GM12878 (cell line): ENCODE measurements at regions not wholly inside any gene's neighbourhood (a gene's known extent, or its start where the extent isn't known, plus 50 kb on each side); places are given as distances from the start of the nearest gene placed in this dataset.

Experiments used
- ATAC-seq: fragments of 200-7000 bp; cut with Tn5 transposase; 3 replicates; pipeline ENCODE4 v1.9.1; 2020; ENCODE audit warnings: mild to moderate bottlenecking, moderate library complexity
- BruUV-seq: library from RNA; stranded (reverse); fragments of 400-500 nt; replicated peaks from 2 replicates; lab custom pipeline; 2021; lab: Mats Ljungman, UMichigan
- CTCF ChIA-PET: fragments of 300-600 bp; sonication (Branson Sonifier 250); formaldehyde crosslinking; extraction: SDS; loops from one replicate; lab custom pipeline; 2021; ENCODE audit warnings: inconsistent platforms; lab: Yijun Ruan, JAX
- POLR2A ChIA-PET: fragments of 350-600 bp; formaldehyde crosslinking; extraction: SDS; loops from one replicate; lab custom pipeline; 2021; ENCODE audit warnings: inconsistent platforms; lab: Charles Lee
- RAD21 ChIA-PET: fragments of 300-600 bp; sonication (Branson Sonifier 250); formaldehyde crosslinking; loops from one replicate; lab custom pipeline; 2023; ENCODE audit warnings: antibody characterized with exemption; ENCODE audit not compliant: unreplicated experiment; lab: Charles Lee
- SMC1A ChIA-PET: fragments of 300-600 bp; sonication (Branson Sonifier 250); formaldehyde crosslinking; loops from one replicate; lab custom pipeline; 2023; ENCODE audit not compliant: unreplicated experiment, uncharacterized antibody; lab: Charles Lee
- DNase-seq: peaks from one replicate; pipeline ENCODE4 v3.0.0-alpha.2; 2011; ENCODE audit warnings: low read depth, low spot score
- FAIRE-seq: peaks from 3 replicates; lab custom pipeline; 2011; peaks lifted over from hg19 to GRCh38; lab: Jason Lieb, UNC
- H2AFZ ChIP-seq: 2 replicates; pipeline ENCODE4 v1.6.0; 2011; ENCODE audit warnings: low read depth, low read length, control low read depth; ENCODE audit not compliant: control insufficient read depth
- H3K27ac ChIP-seq: 2 replicates; pipeline ENCODE4 v1.5.1; 2011; ENCODE audit warnings: control low read depth; ENCODE audit not compliant: control insufficient read depth, insufficient read depth
- H3K27me3 ChIP-seq, 2 experiments: replicated peaks in 1 of 2; 2 replicates each; pipeline versions ENCODE4 v1.6.0 to v1.6.1; 2011; ENCODE audit warnings: low read length in 1 of 2; ENCODE audit not compliant: control insufficient read depth in 2 of 2, insufficient read depth in 2 of 2
- H3K36me3 ChIP-seq, 2 experiments: 2 replicates each; pipeline ENCODE4 v1.5.1; 2011; ENCODE audit warnings: low read length in 1 of 2; ENCODE audit not compliant: control insufficient read depth in 2 of 2, insufficient read depth in 2 of 2
- H3K4me1 ChIP-seq: 2 replicates; pipeline ENCODE4 v1.6.1; 2011; ENCODE audit warnings: mild to moderate bottlenecking, low read length, moderate library complexity, mixed read lengths; ENCODE audit not compliant: control insufficient read depth, insufficient read depth
- H3K4me2 ChIP-seq: 2 replicates; pipeline ENCODE4 v1.6.0; 2011; ENCODE audit warnings: control low read depth; ENCODE audit not compliant: control insufficient read depth, insufficient read depth
- H3K4me3 ChIP-seq: fragments of 200-600 bp; sonication (generic); 2 replicates; pipeline ENCODE4 v1.5.1; 2016
- H3K79me2 ChIP-seq: 2 replicates; pipeline ENCODE4 v1.6.0; 2011; ENCODE audit warnings: low read length; ENCODE audit not compliant: control insufficient read depth, insufficient read depth
- H3K9ac ChIP-seq: 2 replicates; pipeline ENCODE4 v1.8.0; 2011; ENCODE audit warnings: low read length, control low read depth, mixed read lengths; ENCODE audit not compliant: control insufficient read depth, insufficient read depth
- H3K9me3 ChIP-seq: replicated peaks from 3 replicates; pipeline ENCODE4 v1.5.1; 2011; ENCODE audit warnings: mild to moderate bottlenecking, low read length; ENCODE audit not compliant: control insufficient read depth, insufficient read depth
- H4K20me1 ChIP-seq: 2 replicates; pipeline ENCODE4 v1.6.0; 2011; ENCODE audit not compliant: control insufficient read depth, insufficient read depth
- CEBPB ChIP-seq, 2 experiments: fragments of 150-350 bp in 1 of 2; IDR thresholded peaks; 2 replicates each; pipeline ENCODE4 v1.6.1; 2012 to 2014; ENCODE audit warnings: low read depth in 2 of 2, low read length in 2 of 2, borderline replicate concordance in 1 of 2, inconsistent platforms in 1 of 2
- IRF4 ChIP-seq: IDR thresholded peaks from 2 replicates; pipeline ENCODE4 v1.6.1; 2011; ENCODE audit warnings: low read depth, low read length
- JUND ChIP-seq: IDR thresholded peaks from 2 replicates; pipeline ENCODE4 v1.6.1; 2012; ENCODE audit warnings: low read depth, mild to moderate bottlenecking, low read length, improper control_type of control experiment, moderate library complexity
- KDM1A ChIP-seq: fragments of 200-600 bp; sonication (generic); IDR thresholded peaks from 2 replicates; pipeline ENCODE4 v1.6.1; 2016; ENCODE audit warnings: borderline replicate concordance
- NR2F1 ChIP-seq: fragments of 450-650 bp; conservative IDR thresholded peaks from 2 replicates; pipeline ENCODE4 v1.6.1; 2017; ENCODE audit warnings: mild to moderate bottlenecking
- SIN3A ChIP-seq: IDR thresholded peaks from 2 replicates; pipeline ENCODE4 v1.6.1; 2012; ENCODE audit warnings: low read depth, low read length, improper control_type of control experiment
- WGBS: methylation state at CpG from one replicate; pipeline ENCODE4 v1.1.6; 2016; ENCODE audit warnings: low lambda C conversion rate; ENCODE audit not compliant: insufficient replicate concordance, insufficient coverage; ENCODE audit errors: missing lambda C conversion rate; 5-methylcytosine and 5-hydroxymethylcytosine counted together
- in situ Hi-C: fragments of 300-500 bp; cut with MboI; formaldehyde crosslinking; loops from 9 replicates; pipeline ENCODE4 v1.14.3; 2018; ENCODE audit warnings: mixed read lengths
- intact Hi-C: fragments of 100-400 bp; cut with micrococcal nuclease; formaldehyde crosslinking; loops from one replicate; pipeline ENCODE4 v1.14.2; 2022; ENCODE audit not compliant: unreplicated experiment
- TF ChIP-seq, protein P1 (sequence below): fragments of 450-650 bp; formaldehyde crosslinking; IDR thresholded peaks from 2 replicates; pipeline ENCODE4 v1.4.0; 2020; ENCODE audit warnings: mild to moderate bottlenecking, moderate library complexity

DNA sequence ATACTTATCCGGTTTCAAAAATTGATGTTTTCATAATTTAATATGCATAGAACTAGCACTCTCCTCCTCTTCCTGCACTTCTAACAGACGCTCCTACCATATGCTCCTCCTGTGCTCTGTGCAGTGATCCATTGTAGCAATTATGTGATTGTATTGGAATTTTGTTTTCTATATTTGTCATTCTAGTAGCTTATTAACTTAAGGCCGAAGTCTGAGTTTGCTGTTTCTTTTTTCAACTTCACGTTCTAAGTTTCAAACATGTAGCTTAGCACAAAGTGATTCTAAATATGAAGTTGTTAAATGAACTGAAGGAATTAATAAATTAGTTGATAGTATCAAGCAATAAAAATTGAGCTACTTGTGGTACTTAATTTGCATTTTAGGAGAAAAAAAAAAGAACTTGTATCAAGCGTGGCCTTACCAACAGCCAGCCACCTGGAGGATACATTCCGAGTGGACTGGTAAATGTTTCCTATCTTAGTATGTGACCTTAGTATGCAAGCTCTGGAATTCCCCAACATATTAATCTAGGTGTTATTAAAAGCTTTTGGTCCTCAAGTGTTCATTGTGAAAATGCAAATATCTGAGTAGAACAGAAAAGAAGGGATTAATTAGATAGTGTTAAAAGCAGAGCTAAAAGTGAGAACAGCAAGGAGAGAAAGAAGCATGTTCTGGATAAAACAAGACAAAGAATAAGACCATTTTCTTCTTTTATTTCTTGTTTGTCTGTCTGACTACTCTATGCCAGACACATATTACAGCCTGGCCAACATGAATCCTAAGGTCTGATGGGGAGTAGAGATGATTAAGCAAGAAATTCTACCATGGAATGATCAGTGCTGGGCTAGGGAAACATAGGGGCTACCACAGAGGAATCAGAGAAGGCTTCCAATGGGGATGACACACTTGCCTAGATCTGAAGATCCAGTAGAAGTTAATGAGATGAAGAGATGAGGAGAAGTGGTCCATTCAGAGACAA is 290.4 kb upstream of the MON1B start:
- no peaks in the 10 kb centered on the region for H3K36me3 ChIP-seq
- intact Hi-C loops, result no loop called here
- ChIA-PET SMC1A (interaction anchor here (1.4 to 1.9 kb wide), 2 partner anchors 9 to 10 kb away, joined by 3 to 6 read pairs; no protein-coding TSS in a partner anchor), RAD21 (no interaction called here), POLR2A (no interaction called here), CTCF (no interaction called here)
- ATAC-seq (no peak), FAIRE-seq (no peak), DNase-seq (no peak)
- no peak overlapping the region for H2AFZ ChIP-seq
- no peaks in the 10 kb centered on the region for H3K4me1 ChIP-seq
- H3K79me2 ChIP-seq, result no peaks in the 10 kb centered on the region
- no TSS peak for BruUV-seq
- in situ Hi-C loops, result no loop called here
- TF ChIP-seq, protein P1, sequence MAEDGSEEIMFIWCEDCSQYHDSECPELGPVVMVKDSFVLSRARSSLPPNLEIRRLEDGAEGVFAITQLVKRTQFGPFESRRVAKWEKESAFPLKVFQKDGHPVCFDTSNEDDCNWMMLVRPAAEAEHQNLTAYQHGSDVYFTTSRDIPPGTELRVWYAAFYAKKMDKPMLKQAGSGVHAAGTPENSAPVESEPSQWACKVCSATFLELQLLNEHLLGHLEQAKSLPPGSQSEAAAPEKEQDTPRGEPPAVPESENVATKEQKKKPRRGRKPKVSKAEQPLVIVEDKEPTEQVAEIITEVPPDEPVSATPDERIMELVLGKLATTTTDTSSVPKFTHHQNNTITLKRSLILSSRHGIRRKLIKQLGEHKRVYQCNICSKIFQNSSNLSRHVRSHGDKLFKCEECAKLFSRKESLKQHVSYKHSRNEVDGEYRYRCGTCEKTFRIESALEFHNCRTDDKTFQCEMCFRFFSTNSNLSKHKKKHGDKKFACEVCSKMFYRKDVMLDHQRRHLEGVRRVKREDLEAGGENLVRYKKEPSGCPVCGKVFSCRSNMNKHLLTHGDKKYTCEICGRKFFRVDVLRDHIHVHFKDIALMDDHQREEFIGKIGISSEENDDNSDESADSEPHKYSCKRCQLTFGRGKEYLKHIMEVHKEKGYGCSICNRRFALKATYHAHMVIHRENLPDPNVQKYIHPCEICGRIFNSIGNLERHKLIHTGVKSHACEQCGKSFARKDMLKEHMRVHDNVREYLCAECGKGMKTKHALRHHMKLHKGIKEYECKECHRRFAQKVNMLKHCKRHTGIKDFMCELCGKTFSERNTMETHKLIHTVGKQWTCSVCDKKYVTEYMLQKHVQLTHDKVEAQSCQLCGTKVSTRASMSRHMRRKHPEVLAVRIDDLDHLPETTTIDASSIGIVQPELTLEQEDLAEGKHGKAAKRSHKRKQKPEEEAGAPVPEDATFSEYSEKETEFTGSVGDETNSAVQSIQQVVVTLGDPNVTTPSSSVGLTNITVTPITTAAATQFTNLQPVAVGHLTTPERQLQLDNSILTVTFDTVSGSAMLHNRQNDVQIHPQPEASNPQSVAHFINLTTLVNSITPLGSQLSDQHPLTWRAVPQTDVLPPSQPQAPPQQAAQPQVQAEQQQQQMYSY (CRISPR knock-in tag), result no peak
- TF ChIP-seq CEBPB (IDR thresholded peaks at IDR 0.05; ENCODE audit: borderline replicate concordance in 1 of 2, low read depth in 2 of 2, low read length in 2 of 2) (no peak), KDM1A (no peak), SIN3A (no peak), NR2F1 (no peak), IRF4 (no peak), JUND (no peak)
- no peaks in the 10 kb centered on the region for H4K20me1 ChIP-seq
- no peaks in the 10 kb centered on the region for H3K9me3 ChIP-seq
- H3K4me3 ChIP-seq, result no peak overlapping the region
- H3K4me2 ChIP-seq, result no peak overlapping the region
- no peaks in the 10 kb centered on the region for H3K27me3 ChIP-seq
- no peak overlapping the region for H3K27ac ChIP-seq
- H3K9ac ChIP-seq, result no peak overlapping the region
- WGBS, result 32% methylated on average over 6 of the region's 6 CpGs
